Cardiac fibroblast (primary cell): ENCODE measurements at regions not wholly inside any gene's neighbourhood (a gene's known extent, or its start where the extent isn't known, plus 50 kb on each side); places are given as distances from the start of the nearest gene placed in this dataset.

Source experiments
- DNase-seq, 2 donors: peaks; one replicate each; pipeline versions ENCODE4 v3.0.0 to v3.0.0-alpha.2; 2010; ENCODE audit warnings: low read depth in 2 of 2
- H3K4me3 ChIP-seq, 2 donors: replicated peaks in 1 of 2; 1 replicate in 1 of 2; 2 replicates in 1 of 2; pipeline ENCODE4 v1.5.1; 2011; ENCODE audit warnings: low read depth in 2 of 2, low read length in 2 of 2, mild to moderate bottlenecking in 2 of 2, moderate library complexity in 1 of 2
- CTCF ChIP-seq: IDR thresholded peaks from one replicate; pipeline ENCODE4 v1.5.1; 2011; ENCODE audit warnings: low read depth, mild to moderate bottlenecking, low read length, inconsistent platforms

- no peak overlapping the region for H3K4me3 ChIP-seq
- TF ChIP-seq CTCF = no peak
- no peak for DNase-seq
These were observed 410.8 kb downstream of the TTLL7 start for GRCh38 chr1:83588140-83588539.

GRCh38 chr1:83583351-83584014 is 415.4 kb downstream of the TTLL7 start:
- DNase-seq = peak in 1 of 2 donors; percentile 3
- TF ChIP-seq CTCF = no peak
- H3K4me3 ChIP-seq = no peak overlapping the region

GRCh38 chr1:83581747-83582146 is 417.2 kb downstream of the TTLL7 start:
- no peak for TF ChIP-seq CTCF
- no peak overlapping the region for H3K4me3 ChIP-seq
- DNase-seq = no peak

GRCh38 chr1:83574791-83575190 is 424.1 kb downstream of the TTLL7 start:
- TF ChIP-seq CTCF = no peak
- DNase-seq = no peak
- no peak overlapping the region for H3K4me3 ChIP-seq

GRCh38 chr1:83573776-83574175 is 425.2 kb downstream of the TTLL7 start:
- TF ChIP-seq CTCF = no peak
- DNase-seq = no peak
- H3K4me3 ChIP-seq = no peak overlapping the region

GRCh38 chr1:83571536-83571935 is 427.4 kb downstream of the TTLL7 start:
- DNase-seq = no peak
- no peak overlapping the region for H3K4me3 ChIP-seq
- TF ChIP-seq CTCF = no peak

- DNase-seq = no peak
- no peak overlapping the region for H3K4me3 ChIP-seq
- TF ChIP-seq CTCF = no peak
These were observed 437.6 kb downstream of the TTLL7 start for GRCh38 chr1:83561346-83561745.
